Astrocyte (in vitro differentiated cells and primary cell): ENCODE measurements at regions not wholly inside any gene's neighbourhood (a gene's known extent, or its start where the extent isn't known, plus 50 kb on each side); places are given as distances from the start of the nearest gene placed in this dataset.

Experiments
- DNase-seq: peaks from one replicate; pipeline ENCODE4 v3.0.0-alpha.2; 2010; ENCODE audit warnings: low read depth
- FAIRE-seq: peaks from 2 replicates; lab custom pipeline; 2011; peaks lifted over from hg19 to GRCh38; lab: Jason Lieb, UNC
- H2AFZ ChIP-seq: 2 replicates; pipeline ENCODE4 v1.6.0; 2012; ENCODE audit warnings: low read depth, low read length, inconsistent platforms
- H3K27ac ChIP-seq: 2 replicates; pipeline ENCODE4 v1.5.1; 2011; ENCODE audit warnings: low read depth, low read length, inconsistent platforms
- H3K27me3 ChIP-seq: 2 replicates; pipeline ENCODE4 v1.6.0; 2011; ENCODE audit warnings: low read length, inconsistent platforms; ENCODE audit not compliant: insufficient read depth
- H3K36me3 ChIP-seq: 2 replicates; pipeline ENCODE4 v1.5.1; 2011; ENCODE audit warnings: low read length, inconsistent platforms; ENCODE audit not compliant: insufficient read depth
- H3K4me1 ChIP-seq: 2 replicates; pipeline ENCODE4 v1.5.1; 2011; ENCODE audit warnings: low read length, inconsistent platforms; ENCODE audit not compliant: insufficient read depth
- H3K4me2 ChIP-seq: 2 replicates; pipeline ENCODE4 v1.6.0; 2012; ENCODE audit warnings: low read length, inconsistent platforms
- H3K4me3 ChIP-seq: 2 replicates; pipeline ENCODE4 v1.5.1; 2011; ENCODE audit warnings: low read depth, mild to moderate bottlenecking, low read length, inconsistent platforms; ENCODE audit not compliant: insufficient read depth
- H3K79me2 ChIP-seq: 2 replicates; pipeline ENCODE4 v1.6.0; 2012; ENCODE audit warnings: mild to moderate bottlenecking, low read length, inconsistent platforms; ENCODE audit not compliant: insufficient read depth
- H3K9ac ChIP-seq: 2 replicates; pipeline ENCODE4 v1.6.0; 2012; ENCODE audit warnings: mild to moderate bottlenecking, low read length, inconsistent platforms
- H3K9me3 ChIP-seq: 2 replicates; pipeline ENCODE4 v1.5.1; 2012; ENCODE audit warnings: low read depth, mild to moderate bottlenecking, low read length, inconsistent platforms; ENCODE audit not compliant: insufficient read depth
- H4K20me1 ChIP-seq: 2 replicates; pipeline ENCODE4 v1.6.0; 2012; ENCODE audit warnings: low read length, inconsistent platforms; ENCODE audit not compliant: insufficient read depth
- H3K27ac Mint-ChIP-seq: one replicate; pipeline ENCODE4 v1.8.0; 2021; ENCODE audit warnings: mild to moderate bottlenecking, mixed read lengths; ENCODE audit not compliant: unreplicated experiment
- H3K27me3 Mint-ChIP-seq: one replicate; pipeline ENCODE4 v1.8.0; 2021; ENCODE audit warnings: low read depth, mixed read lengths; ENCODE audit not compliant: unreplicated experiment
- H3K36me3 Mint-ChIP-seq: one replicate; pipeline ENCODE4 v1.8.0; 2021; ENCODE audit warnings: low read depth, mixed read lengths; ENCODE audit not compliant: unreplicated experiment
- H3K4me1 Mint-ChIP-seq: one replicate; pipeline ENCODE4 v1.8.0; 2021; ENCODE audit warnings: low read depth, mixed read lengths; ENCODE audit not compliant: unreplicated experiment
- H3K4me3 Mint-ChIP-seq: one replicate; pipeline ENCODE4 v1.8.0; 2021; ENCODE audit warnings: mild to moderate bottlenecking, moderate library complexity, mixed read lengths; ENCODE audit not compliant: unreplicated experiment
- H3K9me3 Mint-ChIP-seq: one replicate; pipeline ENCODE4 v1.8.0; 2021; ENCODE audit warnings: mild to moderate bottlenecking, mixed read lengths; ENCODE audit not compliant: unreplicated experiment
- EZH2 ChIP-seq: IDR thresholded peaks from 2 replicates; pipeline ENCODE4 v1.6.1; 2012; ENCODE audit warnings: mild to moderate bottlenecking, low read length, inconsistent platforms; ENCODE audit not compliant: insufficient read depth
- TF ChIP-seq, protein P1 (sequence below): IDR thresholded peaks from 2 replicates; pipeline ENCODE4 v1.5.1; 2011; ENCODE audit warnings: low read depth, mild to moderate bottlenecking, inconsistent platforms, low read length, moderate library complexity; ENCODE audit not compliant: insufficient read depth

DNA sequence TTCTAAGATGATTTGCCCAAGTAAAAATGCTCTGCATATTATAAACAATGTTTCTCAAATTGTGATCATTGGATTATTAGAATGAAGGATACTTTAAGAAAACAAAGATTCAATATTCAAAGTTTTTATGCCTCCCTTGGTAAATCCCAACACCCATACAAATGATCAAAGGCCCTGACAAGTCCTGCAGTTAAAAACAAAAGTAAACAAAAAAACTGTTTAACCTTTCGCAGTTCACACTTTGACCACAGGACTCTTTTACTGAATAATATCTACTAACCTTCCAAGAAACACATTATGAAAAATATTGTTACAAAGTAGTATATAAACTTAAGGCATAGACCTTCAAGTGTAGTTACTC lies 365.9 kb upstream of the ZFHX3 start:
- H3K27ac ChIP-seq = no peak overlapping the region
- no peak for TF ChIP-seq EZH2
- TF ChIP-seq, protein P1, sequence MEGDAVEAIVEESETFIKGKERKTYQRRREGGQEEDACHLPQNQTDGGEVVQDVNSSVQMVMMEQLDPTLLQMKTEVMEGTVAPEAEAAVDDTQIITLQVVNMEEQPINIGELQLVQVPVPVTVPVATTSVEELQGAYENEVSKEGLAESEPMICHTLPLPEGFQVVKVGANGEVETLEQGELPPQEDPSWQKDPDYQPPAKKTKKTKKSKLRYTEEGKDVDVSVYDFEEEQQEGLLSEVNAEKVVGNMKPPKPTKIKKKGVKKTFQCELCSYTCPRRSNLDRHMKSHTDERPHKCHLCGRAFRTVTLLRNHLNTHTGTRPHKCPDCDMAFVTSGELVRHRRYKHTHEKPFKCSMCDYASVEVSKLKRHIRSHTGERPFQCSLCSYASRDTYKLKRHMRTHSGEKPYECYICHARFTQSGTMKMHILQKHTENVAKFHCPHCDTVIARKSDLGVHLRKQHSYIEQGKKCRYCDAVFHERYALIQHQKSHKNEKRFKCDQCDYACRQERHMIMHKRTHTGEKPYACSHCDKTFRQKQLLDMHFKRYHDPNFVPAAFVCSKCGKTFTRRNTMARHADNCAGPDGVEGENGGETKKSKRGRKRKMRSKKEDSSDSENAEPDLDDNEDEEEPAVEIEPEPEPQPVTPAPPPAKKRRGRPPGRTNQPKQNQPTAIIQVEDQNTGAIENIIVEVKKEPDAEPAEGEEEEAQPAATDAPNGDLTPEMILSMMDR = no peak

DNA sequence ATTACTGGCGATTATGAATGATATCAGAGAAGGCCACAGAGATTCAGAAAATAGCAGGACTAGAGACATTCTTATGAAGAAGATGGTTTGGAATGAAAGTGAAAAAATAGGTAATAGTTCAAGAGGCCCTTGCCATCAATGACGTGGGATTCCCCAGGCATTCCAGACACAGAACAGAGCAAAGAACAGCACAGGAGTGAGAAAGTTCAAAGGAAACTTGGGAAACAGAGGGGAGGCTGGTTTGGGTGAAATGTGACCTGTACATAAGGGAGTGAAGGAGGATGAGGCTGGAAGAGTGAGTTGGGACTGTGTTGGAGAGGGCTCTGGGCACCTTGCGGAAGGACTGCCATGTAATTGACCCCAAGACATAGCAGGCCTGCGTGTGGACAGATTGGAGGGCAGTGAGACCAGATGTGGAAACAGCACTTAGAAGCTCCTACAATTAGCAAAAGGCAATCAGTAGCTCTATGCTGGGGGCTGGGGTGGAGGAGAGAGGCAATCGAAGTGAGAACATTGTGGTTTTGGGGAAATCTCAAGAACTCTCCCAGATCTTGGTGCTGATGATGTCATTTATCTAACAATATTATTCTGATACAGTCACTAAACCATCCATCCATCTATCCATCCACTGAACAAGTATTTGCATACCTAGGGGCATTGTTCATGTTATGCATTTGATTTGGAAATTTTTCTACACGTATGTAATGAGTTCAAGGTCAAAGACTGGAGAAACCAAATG lies 365.3 kb upstream of the ZFHX3 start:
- no peaks in the 10 kb centered on the region for H3K79me2 ChIP-seq
- Mint-ChIP-seq H3K27me3 (peaks cover 13% of the 10 kb centered on the region), H3K4me1 (no peaks in the 10 kb centered on the region), H3K4me3 (no peak overlapping the region), H3K27ac (no peak overlapping the region), H3K36me3 (no peaks in the 10 kb centered on the region), H3K9me3 (no peaks in the 10 kb centered on the region)
- H3K4me2 ChIP-seq = no peak overlapping the region
- no peaks in the 10 kb centered on the region for H4K20me1 ChIP-seq
- H3K27me3 ChIP-seq = no peaks in the 10 kb centered on the region
- H3K4me3 ChIP-seq = no peak overlapping the region
- DNase-seq = no peak
- H3K9me3 ChIP-seq = no peaks in the 10 kb centered on the region
- TF ChIP-seq, protein P1 = no peak
- no peak for TF ChIP-seq EZH2
- no peak overlapping the region for H3K9ac ChIP-seq
- no peak overlapping the region for H3K27ac ChIP-seq
- no peak overlapping the region for H2AFZ ChIP-seq
- no peak for FAIRE-seq
- no peaks in the 10 kb centered on the region for H3K4me1 ChIP-seq
- no peaks in the 10 kb centered on the region for H3K36me3 ChIP-seq

More for the DNA sequence above, 365.9 kb upstream of the ZFHX3 start:
- Histone ChIP-seq H3K9ac (no peak overlapping the region), H3K4me1 (no peaks in the 10 kb centered on the region), H2AFZ (no peak overlapping the region), H3K4me3 (no peak overlapping the region), H3K79me2 (no peaks in the 10 kb centered on the region), H3K36me3 (no peaks in the 10 kb centered on the region), H3K27me3 (no peaks in the 10 kb centered on the region), H3K4me2 (no peak overlapping the region), H3K9me3 (no peaks in the 10 kb centered on the region), H4K20me1 (no peaks in the 10 kb centered on the region)
- no peaks in the 10 kb centered on the region for H3K36me3 Mint-ChIP-seq
- no peak overlapping the region for H3K4me3 Mint-ChIP-seq
- FAIRE-seq (no peak), DNase-seq (no peak)
- no peaks in the 10 kb centered on the region for H3K4me1 Mint-ChIP-seq
- H3K27me3 Mint-ChIP-seq = peaks cover 10% of the 10 kb centered on the region
- no peaks in the 10 kb centered on the region for H3K9me3 Mint-ChIP-seq
- no peak overlapping the region for H3K27ac Mint-ChIP-seq

DNA sequence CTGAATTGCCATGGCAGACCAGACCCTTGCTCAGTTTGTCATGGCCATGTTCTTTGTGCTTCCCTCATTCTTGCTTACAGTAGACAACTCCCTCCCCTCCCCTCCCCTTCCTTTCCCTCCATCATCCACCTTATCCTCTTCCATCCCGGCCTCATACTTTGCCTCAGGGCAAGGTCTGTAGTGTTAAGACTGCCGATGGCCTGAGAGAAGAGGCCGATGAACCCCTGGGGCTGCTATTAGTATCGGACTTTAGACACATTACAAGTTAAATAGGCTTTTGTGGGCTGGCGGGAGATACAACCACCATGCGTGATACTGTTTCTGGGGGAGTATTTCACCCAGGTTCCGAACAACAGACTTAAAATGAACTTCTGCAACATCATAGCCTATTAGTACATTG lies 364.5 kb upstream of the ZFHX3 start:
- Histone ChIP-seq H3K27ac (no peak overlapping the region), H3K4me3 (no peak overlapping the region), H3K79me2 (no peaks in the 10 kb centered on the region), H3K4me1 (no peaks in the 10 kb centered on the region), H3K36me3 (no peaks in the 10 kb centered on the region), H2AFZ (no peak overlapping the region), H3K9ac (no peak overlapping the region), H4K20me1 (no peaks in the 10 kb centered on the region), H3K27me3 (no peaks in the 10 kb centered on the region), H3K4me2 (no peak overlapping the region), H3K9me3 (no peaks in the 10 kb centered on the region)
- no peaks in the 10 kb centered on the region for H3K9me3 Mint-ChIP-seq
- H3K27me3 Mint-ChIP-seq = peaks cover 15% of the 10 kb centered on the region
- no peak for FAIRE-seq
- H3K4me1 Mint-ChIP-seq = no peaks in the 10 kb centered on the region
- no peaks in the 10 kb centered on the region for H3K36me3 Mint-ChIP-seq
- no peak overlapping the region for H3K27ac Mint-ChIP-seq
- no peak for DNase-seq
- no peak overlapping the region for H3K4me3 Mint-ChIP-seq
- TF ChIP-seq, protein P1 = no peak
